ENCODE measurements at regions not wholly inside any gene's neighbourhood (a gene's known extent, or its start where the extent isn't known, plus 50 kb on each side); places are given as distances from the start of the nearest gene placed in this dataset.

DNA sequence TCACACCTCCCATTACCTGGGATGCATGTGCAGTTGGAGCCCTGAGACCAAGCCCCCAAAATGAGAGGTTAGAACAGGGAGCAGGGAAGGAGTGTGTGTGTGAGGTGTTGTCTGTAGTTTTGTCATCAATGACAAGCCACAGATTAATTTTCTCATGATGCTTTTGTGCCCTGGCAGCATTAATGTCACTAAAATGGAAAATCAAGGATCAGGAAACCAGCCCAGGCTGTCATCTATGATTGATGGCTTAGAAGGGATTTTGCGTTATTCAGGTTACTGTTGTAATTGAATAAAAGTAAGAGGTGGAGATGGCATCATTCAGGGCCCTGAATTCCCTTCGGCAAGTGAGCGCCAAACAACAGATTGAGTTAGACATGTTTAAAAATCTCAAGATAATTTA lies 130.5 kb upstream of the C1QTNF7 start:
- TF ChIP-seq, protein P1, sequence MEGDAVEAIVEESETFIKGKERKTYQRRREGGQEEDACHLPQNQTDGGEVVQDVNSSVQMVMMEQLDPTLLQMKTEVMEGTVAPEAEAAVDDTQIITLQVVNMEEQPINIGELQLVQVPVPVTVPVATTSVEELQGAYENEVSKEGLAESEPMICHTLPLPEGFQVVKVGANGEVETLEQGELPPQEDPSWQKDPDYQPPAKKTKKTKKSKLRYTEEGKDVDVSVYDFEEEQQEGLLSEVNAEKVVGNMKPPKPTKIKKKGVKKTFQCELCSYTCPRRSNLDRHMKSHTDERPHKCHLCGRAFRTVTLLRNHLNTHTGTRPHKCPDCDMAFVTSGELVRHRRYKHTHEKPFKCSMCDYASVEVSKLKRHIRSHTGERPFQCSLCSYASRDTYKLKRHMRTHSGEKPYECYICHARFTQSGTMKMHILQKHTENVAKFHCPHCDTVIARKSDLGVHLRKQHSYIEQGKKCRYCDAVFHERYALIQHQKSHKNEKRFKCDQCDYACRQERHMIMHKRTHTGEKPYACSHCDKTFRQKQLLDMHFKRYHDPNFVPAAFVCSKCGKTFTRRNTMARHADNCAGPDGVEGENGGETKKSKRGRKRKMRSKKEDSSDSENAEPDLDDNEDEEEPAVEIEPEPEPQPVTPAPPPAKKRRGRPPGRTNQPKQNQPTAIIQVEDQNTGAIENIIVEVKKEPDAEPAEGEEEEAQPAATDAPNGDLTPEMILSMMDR (IDR thresholded peaks at IDR 0.05 in 8 of 11, conservative IDR thresholded peaks at IDR 0.05 in 3 of 11), result no peak
- TF ChIP-seq POLR2AphosphoS5 (IDR thresholded peaks at IDR 0.05) (no peak), POLR2A (IDR thresholded peaks at IDR 0.05) (no peak)
